ENCODE measurements at regions not wholly inside any gene's neighbourhood (a gene's known extent, or its start where the extent isn't known, plus 50 kb on each side); places are given as distances from the start of the nearest gene placed in this dataset.
"Not testable (repeated sequence)": the region's sequence is repeated elsewhere in the genome, so short reads cannot be mapped to it uniquely, and the experiment has no call there.

DNA sequence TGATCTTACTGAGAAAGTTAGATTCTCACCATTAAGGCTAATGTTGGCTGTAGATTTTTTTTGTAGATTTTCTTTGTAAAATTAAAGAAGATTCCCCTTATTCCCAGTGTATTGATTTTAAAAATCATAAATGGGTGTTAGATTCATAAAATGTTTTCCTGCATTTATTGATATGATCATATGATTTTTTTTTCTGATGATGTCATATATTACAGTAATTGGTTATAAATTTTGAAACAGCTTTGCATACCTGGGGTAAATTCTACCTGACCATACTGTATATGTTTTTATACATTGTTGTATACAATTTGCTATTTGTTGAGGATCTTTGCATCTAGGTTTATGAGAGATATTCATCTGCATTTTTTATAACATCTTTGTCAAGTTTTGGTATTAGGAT, 880.3 kb upstream of the GRIA3 start:
- TF ChIP-seq POLR2A (IDR thresholded peaks at IDR 0.05), result no peak
- TF ChIP-seq POLR2AphosphoS5 (IDR thresholded peaks at IDR 0.05), result no peak
- no peak for TF ChIP-seq EP300 (IDR thresholded peaks at IDR 0.05)
- no peak for TF ChIP-seq CTCF (IDR thresholded peaks at IDR 0.05)
- Histone ChIP-seq H3K4me1 (no peaks in the 10 kb centered on the region), H3K36me3 (no peaks in the 10 kb centered on the region), H3K27ac (no peak overlapping the region), H3K4me3 (no peak overlapping the region), H3K27me3 (no peaks in the 10 kb centered on the region), H3K9me3 (no peaks in the 10 kb centered on the region)
- no peak for ATAC-seq

GRCh38 chrX:122344816-122345215, 839.3 kb upstream of the GRIA3 start:
- Histone ChIP-seq H3K4me1 (no peaks in the 10 kb centered on the region), H3K27me3 (no peaks in the 10 kb centered on the region), H3K9me3 (no peaks in the 10 kb centered on the region), H3K27ac (no peak overlapping the region), H3K4me3 (no peak overlapping the region), H3K36me3 (no peaks in the 10 kb centered on the region)
- no peak for ATAC-seq
- no peak for TF ChIP-seq POLR2A (IDR thresholded peaks at IDR 0.05)
- no peak for TF ChIP-seq CTCF (IDR thresholded peaks at IDR 0.05)
- no peak for TF ChIP-seq EP300 (IDR thresholded peaks at IDR 0.05)
- no peak for TF ChIP-seq POLR2AphosphoS5 (IDR thresholded peaks at IDR 0.05)
- 63 to 71% methylated on average over 2 to 3 of the region's 3 CpGs for WGBS, 2 donors (ENCODE audit: low coverage in 1 of 2)

DNA sequence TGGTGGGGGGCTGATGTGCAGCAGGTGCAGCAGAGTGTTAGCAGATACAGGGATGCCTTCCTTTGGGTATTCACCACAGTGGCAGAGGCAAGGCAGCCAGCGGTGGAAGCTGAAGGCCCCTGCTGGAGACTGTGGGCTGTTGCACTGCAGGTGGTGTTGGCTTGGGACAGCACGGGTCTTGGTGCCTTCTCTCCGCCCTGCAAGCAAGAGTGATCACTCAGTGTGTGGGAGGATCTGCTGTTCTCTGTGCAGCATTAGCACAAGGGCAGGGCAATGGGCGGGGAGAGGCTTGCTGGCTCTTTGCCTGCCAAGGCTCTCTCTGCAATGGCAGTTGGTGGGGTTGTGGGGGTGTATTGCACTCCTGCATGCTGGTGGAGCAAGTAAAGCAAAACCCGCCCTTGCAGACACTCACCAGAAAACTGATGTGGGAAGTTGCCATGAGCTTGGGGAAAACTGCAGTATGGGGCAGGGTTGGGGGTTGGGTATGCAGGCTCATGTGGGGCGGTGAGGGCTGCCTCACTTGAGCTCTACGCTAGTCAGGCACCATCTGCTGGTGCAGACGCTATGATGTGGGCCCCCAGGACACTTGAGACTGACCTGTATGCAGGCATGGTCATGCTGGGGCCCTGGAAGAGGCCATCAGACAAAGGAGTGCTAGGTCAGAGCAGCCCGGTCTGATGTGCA, 820.8 kb upstream of the GRIA3 start:
- no peak for ATAC-seq
- H3K27me3 ChIP-seq, result no peaks in the 10 kb centered on the region
- H3K4me1 ChIP-seq, result no peaks in the 10 kb centered on the region
- H3K36me3 ChIP-seq, result no peaks in the 10 kb centered on the region
- H3K4me3 ChIP-seq, result no peak overlapping the region
- 27% methylated on average over 3 of the region's 9 CpGs; no CpG with 5 or more reads in 1 of the 2 donors for WGBS, 2 donors (ENCODE audit: low coverage in 1 of 2)
- no peak overlapping the region for H3K27ac ChIP-seq
- no peaks in the 10 kb centered on the region for H3K9me3 ChIP-seq
- TF ChIP-seq CTCF (IDR thresholded peaks at IDR 0.05) (no peak), POLR2AphosphoS5 (IDR thresholded peaks at IDR 0.05) (no peak), EP300 (IDR thresholded peaks at IDR 0.05) (no peak), POLR2A (IDR thresholded peaks at IDR 0.05) (no peak)

DNA sequence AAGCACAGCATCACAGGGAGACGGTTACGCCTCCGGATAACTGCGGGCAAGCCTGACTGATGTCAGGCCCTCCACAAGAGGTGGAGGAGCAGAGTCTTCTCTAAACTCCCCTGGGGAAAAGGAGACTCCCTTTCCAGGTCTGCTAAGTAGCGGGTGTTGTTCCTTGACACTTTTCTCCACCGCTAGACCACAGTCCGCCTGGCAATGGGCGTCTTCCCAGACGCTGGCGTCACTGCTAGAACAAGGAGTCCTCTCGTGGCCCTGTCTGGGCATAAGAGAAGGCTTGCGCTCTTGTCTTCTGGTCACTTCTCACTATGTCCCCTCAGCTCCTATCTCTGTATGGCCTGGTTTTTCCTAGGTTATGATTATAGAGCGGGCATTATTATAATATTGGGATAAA, 808.5 kb upstream of the GRIA3 start:
- not testable (repeated sequence) for H3K27ac ChIP-seq, H3K4me3 ChIP-seq, H3K9me3 ChIP-seq, H3K27me3 ChIP-seq, ATAC-seq, H3K36me3 ChIP-seq, H3K4me1 ChIP-seq
- WGBS, 2 donors (ENCODE audit: low coverage in 1 of 2), result 92 to 94% methylated on average over 2 to 7 of the region's 13 CpGs

DNA sequence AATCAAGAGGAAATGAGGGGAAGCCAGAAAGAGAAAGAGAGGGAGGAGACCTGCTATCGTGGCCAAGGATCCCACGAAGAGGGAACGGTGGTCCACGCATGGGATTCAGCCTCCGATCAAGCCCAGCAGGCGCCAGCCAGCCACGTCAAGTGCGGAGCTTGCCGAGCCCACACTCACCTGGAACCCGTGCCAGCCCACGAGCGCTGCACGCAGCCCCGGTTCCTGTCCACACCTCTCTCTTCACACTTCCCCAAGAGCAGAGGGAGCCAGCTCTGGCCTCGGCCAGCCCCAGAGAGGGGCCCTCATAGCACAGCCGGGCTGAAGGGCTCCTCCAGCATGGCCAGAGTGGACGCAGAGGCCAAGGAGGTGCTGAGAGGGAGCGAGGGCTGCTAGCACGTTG, 795.1 kb upstream of the GRIA3 start:
- no peak overlapping the region for H3K4me3 ChIP-seq
- TF ChIP-seq POLR2AphosphoS5 (IDR thresholded peaks at IDR 0.05), result no peak
- no peak for TF ChIP-seq POLR2A (IDR thresholded peaks at IDR 0.05)
- TF ChIP-seq CTCF (IDR thresholded peaks at IDR 0.05), result no peak
- no peak for TF ChIP-seq EP300 (IDR thresholded peaks at IDR 0.05)
- 69% methylated on average over 2 of the region's 19 CpGs; no CpG with 5 or more reads in 1 of the 2 donors for WGBS, 2 donors (ENCODE audit: low coverage in 1 of 2)
- no peaks in the 10 kb centered on the region for H3K36me3 ChIP-seq
- no peaks in the 10 kb centered on the region for H3K9me3 ChIP-seq
- H3K27ac ChIP-seq, result no peak overlapping the region
- ATAC-seq, result no peak
- H3K27me3 ChIP-seq, result no peaks in the 10 kb centered on the region
- H3K4me1 ChIP-seq, result no peaks in the 10 kb centered on the region
